ENCODE measurements at regions not wholly inside any gene's neighbourhood (a gene's known extent, or its start where the extent isn't known, plus 50 kb on each side); places are given as distances from the start of the nearest gene placed in this dataset.
"Not testable (repeated sequence)": the region's sequence is repeated elsewhere in the genome, so short reads cannot be mapped to it uniquely, and the experiment has no call there.

DNA sequence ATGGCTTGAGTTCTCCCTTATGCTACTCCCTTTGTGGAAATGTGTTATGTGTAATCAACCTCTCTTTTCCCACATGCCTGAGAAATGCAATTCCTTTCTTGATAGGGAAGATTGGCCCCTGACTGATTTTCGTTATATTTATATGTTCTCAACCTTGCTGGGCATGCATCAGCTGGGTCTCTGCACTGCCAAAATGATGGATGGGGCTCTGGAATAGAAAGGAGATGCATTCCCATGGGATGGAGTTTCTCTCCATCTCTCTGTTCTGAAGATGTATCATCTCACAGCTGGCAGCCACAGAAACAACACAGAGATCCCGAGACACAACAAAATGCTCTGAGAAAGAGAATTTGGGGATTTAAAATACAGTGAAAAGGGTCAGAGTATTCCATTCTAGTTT is 327.7 kb upstream of the LMCD1 start:
- ATAC-seq (no peak), DNase-seq (no peak)
- no peak overlapping the region for H3K27ac ChIP-seq
- H3K27me3 ChIP-seq, result no peaks in the 10 kb centered on the region
- intact Hi-C loops (cut with DNase I), result no loop called here
- TF ChIP-seq, protein P1, sequence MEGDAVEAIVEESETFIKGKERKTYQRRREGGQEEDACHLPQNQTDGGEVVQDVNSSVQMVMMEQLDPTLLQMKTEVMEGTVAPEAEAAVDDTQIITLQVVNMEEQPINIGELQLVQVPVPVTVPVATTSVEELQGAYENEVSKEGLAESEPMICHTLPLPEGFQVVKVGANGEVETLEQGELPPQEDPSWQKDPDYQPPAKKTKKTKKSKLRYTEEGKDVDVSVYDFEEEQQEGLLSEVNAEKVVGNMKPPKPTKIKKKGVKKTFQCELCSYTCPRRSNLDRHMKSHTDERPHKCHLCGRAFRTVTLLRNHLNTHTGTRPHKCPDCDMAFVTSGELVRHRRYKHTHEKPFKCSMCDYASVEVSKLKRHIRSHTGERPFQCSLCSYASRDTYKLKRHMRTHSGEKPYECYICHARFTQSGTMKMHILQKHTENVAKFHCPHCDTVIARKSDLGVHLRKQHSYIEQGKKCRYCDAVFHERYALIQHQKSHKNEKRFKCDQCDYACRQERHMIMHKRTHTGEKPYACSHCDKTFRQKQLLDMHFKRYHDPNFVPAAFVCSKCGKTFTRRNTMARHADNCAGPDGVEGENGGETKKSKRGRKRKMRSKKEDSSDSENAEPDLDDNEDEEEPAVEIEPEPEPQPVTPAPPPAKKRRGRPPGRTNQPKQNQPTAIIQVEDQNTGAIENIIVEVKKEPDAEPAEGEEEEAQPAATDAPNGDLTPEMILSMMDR (IDR thresholded peaks at IDR 0.05), result no peak
- H3K9me3 ChIP-seq, result no peaks in the 10 kb centered on the region
- H3K4me1 ChIP-seq, result no peaks in the 10 kb centered on the region
- no peak overlapping the region for H3K4me3 ChIP-seq
- no peaks in the 10 kb centered on the region for H3K36me3 ChIP-seq

DNA sequence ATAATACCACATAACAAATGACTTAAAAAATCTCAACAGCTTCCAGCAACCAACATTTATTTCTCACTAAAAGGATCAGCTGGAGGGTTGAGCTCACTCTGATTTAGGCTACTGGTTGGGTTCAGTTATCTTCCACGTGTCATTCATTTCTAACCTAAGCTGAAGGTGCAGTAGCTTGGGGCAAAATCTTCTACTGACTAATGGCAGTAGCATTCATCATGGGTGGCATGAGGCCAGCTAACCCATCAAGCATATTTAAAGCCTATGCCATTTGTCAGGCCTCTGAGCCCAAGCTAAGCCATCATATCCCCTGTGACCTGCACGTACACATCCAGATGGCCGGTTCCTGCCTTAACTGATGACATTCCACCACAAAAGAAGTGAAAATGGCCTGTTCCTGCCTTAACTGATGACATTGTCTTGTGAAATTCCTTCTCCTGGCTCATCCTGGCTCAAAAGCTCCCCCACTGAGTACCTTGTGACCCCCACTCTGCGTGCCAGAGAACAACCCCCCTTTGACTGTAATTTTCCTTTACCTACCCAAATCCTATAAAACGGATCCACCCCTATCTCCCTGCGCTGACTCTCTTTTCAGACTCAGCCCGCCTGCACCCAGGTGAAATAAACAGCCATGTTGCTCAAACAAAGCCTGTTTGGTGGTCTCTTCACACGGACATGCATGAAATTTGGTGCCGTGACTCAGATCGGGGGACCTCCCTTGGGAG is 324.7 kb upstream of the LMCD1 start:
- H3K4me3 ChIP-seq; intact Hi-C loops (cut with DNase I); H3K36me3 ChIP-seq; H3K27ac ChIP-seq; DNase-seq; H3K27me3 ChIP-seq; H3K9me3 ChIP-seq; ATAC-seq; H3K4me1 ChIP-seq: not testable (repeated sequence)

DNA sequence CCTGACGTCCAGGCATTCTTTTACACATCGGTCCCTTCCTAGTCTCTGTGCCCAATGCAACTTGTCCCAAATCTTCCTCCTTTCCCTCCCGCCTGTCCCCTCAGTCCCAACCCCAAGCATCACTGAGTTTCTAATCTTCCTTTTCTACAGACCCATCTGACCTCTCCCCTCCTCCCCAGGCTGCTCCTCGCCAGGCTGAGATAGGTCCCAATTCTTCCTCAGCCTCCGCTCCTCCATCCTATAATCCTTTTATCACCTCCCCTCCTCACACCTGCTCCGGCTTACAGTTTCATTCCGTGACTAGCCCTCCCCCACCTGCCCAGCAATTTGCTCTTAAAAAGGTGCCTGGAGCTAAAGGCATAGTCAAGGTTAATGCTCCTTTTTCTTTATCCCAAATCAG is 323.1 kb upstream of the LMCD1 start:
- H3K36me3 ChIP-seq; DNase-seq; intact Hi-C loops (cut with DNase I); H3K4me1 ChIP-seq; H3K27me3 ChIP-seq; ATAC-seq; H3K4me3 ChIP-seq; H3K27ac ChIP-seq; H3K9me3 ChIP-seq: not testable (repeated sequence)

DNA sequence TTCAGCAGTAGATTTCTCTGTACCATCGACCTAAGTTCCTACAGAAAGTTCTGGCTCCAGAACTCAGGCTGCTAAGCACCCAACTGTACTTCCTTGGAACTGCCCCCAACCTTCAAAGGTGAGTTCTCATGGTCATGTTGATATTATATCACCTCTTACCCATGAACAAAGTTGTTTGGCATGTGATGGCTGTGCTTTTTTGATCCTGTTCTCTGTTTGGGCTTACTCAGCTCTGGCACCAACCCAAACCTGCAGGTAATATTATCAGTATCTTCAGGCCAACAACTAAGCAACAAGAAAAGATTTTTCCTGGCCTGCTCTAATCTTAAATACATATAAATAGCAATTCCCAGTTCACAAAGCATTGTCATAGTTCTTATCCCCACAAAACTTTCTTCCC is 318.7 kb upstream of the LMCD1 start:
- intact Hi-C loops (cut with DNase I), result no loop called here
- Histone ChIP-seq H3K4me3 (no peak overlapping the region), H3K9me3 (no peaks in the 10 kb centered on the region), H3K4me1 (no peaks in the 10 kb centered on the region), H3K27me3 (no peaks in the 10 kb centered on the region), H3K36me3 (no peaks in the 10 kb centered on the region), H3K27ac (no peak overlapping the region)
- DNase-seq (no peak), ATAC-seq (no peak)
- TF ChIP-seq, protein P1 (IDR thresholded peaks at IDR 0.05), result no peak

DNA sequence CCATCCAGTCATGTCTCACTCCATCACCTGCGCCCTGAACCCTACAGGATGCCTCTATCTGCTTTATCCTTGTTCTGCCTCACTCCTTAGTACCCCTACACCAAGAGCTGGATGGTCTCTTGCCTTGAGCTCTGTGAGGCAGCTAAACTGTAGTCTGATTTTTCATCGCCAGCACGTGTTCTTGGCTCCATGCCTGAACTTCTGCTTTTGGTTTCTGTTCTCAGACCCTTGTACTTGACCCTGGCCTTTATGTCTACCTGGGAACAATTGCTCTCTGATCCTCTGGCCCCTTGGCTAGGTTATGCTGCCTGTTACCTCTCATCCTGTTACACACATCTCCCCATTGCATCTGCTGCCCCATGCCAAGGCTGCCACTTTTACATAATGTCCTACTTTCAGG is 318.0 kb upstream of the LMCD1 start:
- no peaks in the 10 kb centered on the region for H3K9me3 ChIP-seq
- DNase-seq, result no peak
- no peaks in the 10 kb centered on the region for H3K36me3 ChIP-seq
- H3K27ac ChIP-seq, result no peak overlapping the region
- H3K27me3 ChIP-seq, result no peaks in the 10 kb centered on the region
- no peaks in the 10 kb centered on the region for H3K4me1 ChIP-seq
- no peak for ATAC-seq
- TF ChIP-seq, protein P1 (IDR thresholded peaks at IDR 0.05), result no peak
- no peak overlapping the region for H3K4me3 ChIP-seq
- intact Hi-C loops (cut with DNase I), result no loop called here

DNA sequence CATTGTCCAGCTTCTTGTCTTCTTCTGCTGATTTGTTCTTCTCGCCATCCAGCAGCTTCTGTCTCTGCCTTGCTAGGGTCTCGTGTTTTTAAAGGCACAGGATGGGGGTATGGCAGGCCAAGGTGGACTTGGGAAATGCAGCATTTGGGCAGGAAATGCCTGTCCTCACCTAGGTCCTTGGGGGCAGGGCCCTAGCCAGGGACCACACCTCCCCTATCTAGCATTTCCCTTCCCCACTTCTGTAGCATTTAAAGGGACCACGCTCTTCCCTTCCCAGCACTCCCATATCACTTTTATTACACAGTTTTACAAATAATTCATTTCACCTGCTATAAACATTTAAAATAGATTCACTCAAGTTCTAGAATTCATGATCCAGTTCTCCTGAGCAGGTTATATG is 315.4 kb upstream of the LMCD1 start:
- Histone ChIP-seq H3K9me3 (no peaks in the 10 kb centered on the region), H3K27ac (no peak overlapping the region), H3K27me3 (no peaks in the 10 kb centered on the region), H3K36me3 (no peaks in the 10 kb centered on the region), H3K4me1 (no peaks in the 10 kb centered on the region), H3K4me3 (no peak overlapping the region)
- TF ChIP-seq, protein P1 (IDR thresholded peaks at IDR 0.05), result no peak
- intact Hi-C loops (cut with DNase I), result no loop called here
- DNase-seq (no peak), ATAC-seq (no peak)

DNA sequence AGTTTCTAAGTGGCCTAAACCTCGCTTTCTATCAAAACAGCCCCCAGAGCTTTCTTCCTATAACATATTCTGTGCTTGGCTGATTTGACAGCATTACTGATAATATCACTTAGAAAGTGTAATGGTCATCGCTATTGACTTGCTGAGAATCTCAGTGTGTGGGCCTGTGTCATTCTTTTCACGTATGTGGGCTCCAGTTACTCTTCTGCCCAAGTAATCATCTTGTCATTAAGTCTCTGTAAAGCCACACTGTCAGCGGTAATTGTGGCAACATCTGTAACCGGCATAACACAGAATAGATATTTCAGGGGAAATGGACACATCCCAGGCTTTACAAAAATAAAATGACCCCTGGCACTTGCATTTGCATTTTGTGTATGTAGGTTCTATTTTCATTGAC is 313.6 kb upstream of the LMCD1 start:
- Histone ChIP-seq H3K36me3 (no peaks in the 10 kb centered on the region), H3K27me3 (no peaks in the 10 kb centered on the region), H3K9me3 (no peaks in the 10 kb centered on the region), H3K4me1 (no peaks in the 10 kb centered on the region), H3K4me3 (no peak overlapping the region), H3K27ac (no peak overlapping the region)
- intact Hi-C loops (cut with DNase I), result no loop called here
- DNase-seq (no peak), ATAC-seq (no peak)
- TF ChIP-seq, protein P1 (IDR thresholded peaks at IDR 0.05), result no peak

Data from upper lobe of right lung (tissue), 1 donor.